Fibroblast of the aortic adventitia (primary cell): ENCODE measurements at regions not wholly inside any gene's neighbourhood (a gene's known extent, or its start where the extent isn't known, plus 50 kb on each side); places are given as distances from the start of the nearest gene placed in this dataset.

Experiments
- DNase-seq: peaks from one replicate; pipeline ENCODE4 v3.0.0-alpha.2; 2010; ENCODE audit warnings: low read depth
- H3K4me3 ChIP-seq: 2 replicates; pipeline ENCODE4 v1.5.1; 2011; ENCODE audit warnings: low read depth, mild to moderate bottlenecking, control low read depth, low read length, moderate library complexity
- CTCF ChIP-seq: IDR thresholded peaks from 2 replicates; pipeline ENCODE4 v1.5.1; 2011; ENCODE audit warnings: mild to moderate bottlenecking, low read length, control low read depth, inconsistent platforms; ENCODE audit not compliant: insufficient read depth

GRCh38 chr2:236954641-236955040, 131.0 kb upstream of the COPS8 start:
- DNase-seq = no peak
- TF ChIP-seq CTCF = no peak
- no peak overlapping the region for H3K4me3 ChIP-seq

DNA sequence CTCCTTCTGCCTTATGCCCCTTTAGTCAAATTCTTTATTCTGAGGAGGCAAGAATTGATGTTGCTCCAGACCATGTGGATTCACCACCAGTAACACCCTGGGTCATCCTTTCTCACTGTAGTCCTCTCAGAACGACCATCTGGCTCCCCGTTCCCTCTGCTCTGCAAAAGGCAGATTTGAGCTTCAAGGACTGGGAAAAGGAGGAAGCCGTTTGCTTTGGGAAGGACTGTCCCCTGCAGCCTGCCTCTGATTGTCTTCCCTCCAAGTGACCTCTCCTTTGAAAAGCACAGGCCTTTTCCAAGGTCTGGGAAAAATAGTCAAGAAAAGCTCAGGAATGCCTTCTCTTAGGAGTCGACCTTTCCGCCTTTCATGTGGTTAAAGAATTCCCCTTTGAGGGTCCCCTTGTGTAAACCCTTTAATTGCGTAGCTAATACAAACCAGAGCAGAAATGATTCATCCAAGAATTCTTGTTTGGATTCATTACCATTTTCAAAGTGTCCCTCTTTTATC, 130.1 kb upstream of the COPS8 start:
- no peak for DNase-seq
- no peak for TF ChIP-seq CTCF
- no peak overlapping the region for H3K4me3 ChIP-seq

DNA sequence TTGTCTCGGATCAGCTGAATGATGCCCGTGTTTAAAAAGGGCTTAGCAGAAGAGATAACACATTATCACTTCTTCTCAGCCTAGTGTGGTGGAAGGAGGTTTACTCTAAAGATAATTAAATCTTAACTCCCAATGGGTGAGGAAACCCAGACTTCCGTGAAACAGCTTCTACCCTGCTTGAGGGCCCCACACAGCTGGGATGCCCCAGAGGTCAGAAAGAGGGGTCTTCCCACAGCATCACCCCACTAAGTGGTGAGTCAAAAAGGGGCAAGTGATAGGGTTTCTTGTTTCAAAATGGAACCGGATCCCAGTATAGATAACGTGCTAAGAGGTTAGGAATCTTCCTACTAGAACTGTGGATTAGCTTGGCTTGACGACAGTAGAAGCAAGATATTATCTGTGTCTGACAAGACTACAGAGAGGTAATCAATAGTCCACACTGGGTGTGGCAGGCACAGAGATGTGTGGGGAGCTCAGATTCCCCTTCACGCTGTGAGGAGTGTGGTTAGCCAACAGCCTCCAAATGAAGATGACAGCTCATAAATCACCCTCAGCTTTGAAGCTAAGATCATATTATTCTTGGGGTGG, 129.6 kb upstream of the COPS8 start:
- no peak for TF ChIP-seq CTCF
- peak; percentile 14 for DNase-seq
- no peak overlapping the region for H3K4me3 ChIP-seq

- no peak for TF ChIP-seq CTCF
- H3K4me3 ChIP-seq = no peak overlapping the region
- DNase-seq = no peak
Observed at GRCh38 chr2:236956641-236957040, 129.0 kb upstream of the COPS8 start.

DNA sequence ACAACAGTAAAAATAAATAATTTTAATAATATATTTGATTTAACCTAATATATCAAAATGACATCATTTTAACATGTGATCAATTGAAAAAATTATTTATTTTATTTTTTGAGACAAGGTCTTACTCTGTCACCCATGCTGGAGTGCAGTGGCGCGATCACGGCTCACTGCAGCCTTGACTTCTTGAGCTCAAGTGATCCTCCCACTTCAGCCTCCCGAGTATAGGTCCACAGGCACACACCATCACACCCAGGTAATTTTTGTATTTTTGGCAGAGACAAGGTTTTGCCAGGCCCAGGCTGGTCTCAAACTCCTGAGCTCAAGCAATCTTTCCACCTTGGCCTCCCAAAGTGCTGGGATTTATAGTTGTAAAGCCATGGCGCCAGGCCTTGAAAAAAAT, 126.7 kb upstream of the COPS8 start:
- H3K4me3 ChIP-seq = no peak overlapping the region
- no peak for TF ChIP-seq CTCF
- no peak for DNase-seq

- no peak for TF ChIP-seq CTCF
- peak; percentile 57 for DNase-seq
- no peak overlapping the region for H3K4me3 ChIP-seq
Observed at GRCh38 chr2:236959876-236960275, 125.8 kb upstream of the COPS8 start.

GRCh38 chr2:236960531-236960930, 125.2 kb upstream of the COPS8 start:
- no peak overlapping the region for H3K4me3 ChIP-seq
- no peak for TF ChIP-seq CTCF
- DNase-seq = no peak
